GM12891 (cell line): ENCODE measurements at regions not wholly inside any gene's neighbourhood (a gene's known extent, or its start where the extent isn't known, plus 50 kb on each side); places are given as distances from the start of the nearest gene placed in this dataset.

Experiments
- POLR2A ChIP-seq: IDR thresholded peaks from 2 replicates; pipeline ENCODE4 v1.6.1; 2011; ENCODE audit warnings: low read depth, low read length, control low read depth
- POLR2AphosphoS5 ChIP-seq: IDR thresholded peaks from 2 replicates; pipeline ENCODE4 v1.6.1; 2011; ENCODE audit warnings: low read depth, low read length, control low read depth
- SPI1 ChIP-seq: IDR thresholded peaks from 2 replicates; pipeline ENCODE4 v1.6.1; 2011; ENCODE audit warnings: low read depth, low read length, control low read depth
- TAF1 ChIP-seq: IDR thresholded peaks from 2 replicates; pipeline ENCODE4 v1.6.1; 2011; ENCODE audit warnings: low read depth, low read length, control low read depth

- TF ChIP-seq POLR2A (no peak), POLR2AphosphoS5 (no peak), TAF1 (no peak), SPI1 (no peak)
These were observed 219.1 kb upstream of the IGFBP7 start for GRCh38 chr4:57329279-57329678.
